ENCODE measurements at regions not wholly inside any gene's neighbourhood (a gene's known extent, or its start where the extent isn't known, plus 50 kb on each side); places are given as distances from the start of the nearest gene placed in this dataset.

- TF ChIP-seq, protein P1, sequence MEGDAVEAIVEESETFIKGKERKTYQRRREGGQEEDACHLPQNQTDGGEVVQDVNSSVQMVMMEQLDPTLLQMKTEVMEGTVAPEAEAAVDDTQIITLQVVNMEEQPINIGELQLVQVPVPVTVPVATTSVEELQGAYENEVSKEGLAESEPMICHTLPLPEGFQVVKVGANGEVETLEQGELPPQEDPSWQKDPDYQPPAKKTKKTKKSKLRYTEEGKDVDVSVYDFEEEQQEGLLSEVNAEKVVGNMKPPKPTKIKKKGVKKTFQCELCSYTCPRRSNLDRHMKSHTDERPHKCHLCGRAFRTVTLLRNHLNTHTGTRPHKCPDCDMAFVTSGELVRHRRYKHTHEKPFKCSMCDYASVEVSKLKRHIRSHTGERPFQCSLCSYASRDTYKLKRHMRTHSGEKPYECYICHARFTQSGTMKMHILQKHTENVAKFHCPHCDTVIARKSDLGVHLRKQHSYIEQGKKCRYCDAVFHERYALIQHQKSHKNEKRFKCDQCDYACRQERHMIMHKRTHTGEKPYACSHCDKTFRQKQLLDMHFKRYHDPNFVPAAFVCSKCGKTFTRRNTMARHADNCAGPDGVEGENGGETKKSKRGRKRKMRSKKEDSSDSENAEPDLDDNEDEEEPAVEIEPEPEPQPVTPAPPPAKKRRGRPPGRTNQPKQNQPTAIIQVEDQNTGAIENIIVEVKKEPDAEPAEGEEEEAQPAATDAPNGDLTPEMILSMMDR (conservative IDR thresholded peaks at IDR 0.05 in 1 of 2, IDR thresholded peaks at IDR 0.05 in 1 of 2; ENCODE audit: low read depth in 1 of 2, low read length in 2 of 2), result no peak
- no peak for TF ChIP-seq EZH2 (IDR thresholded peaks at IDR 0.05; ENCODE audit: low read length, missing control alignments)
These were observed 85.0 kb upstream of the COL5A1 start for GRCh38 chr9:134556531-134557068.
